ENCODE measurements at regions not wholly inside any gene's neighbourhood (a gene's known extent, or its start where the extent isn't known, plus 50 kb on each side); places are given as distances from the start of the nearest gene placed in this dataset.

- H3K4me3 ChIP-seq (ENCODE audit: low read depth, low read length) = peak overlapping the region; percentile 49
- TF ChIP-seq CTCF (IDR thresholded peaks at IDR 0.05; ENCODE audit: insufficient read depth, low read length) = no peak
- no peak for DNase-seq (ENCODE audit: low read depth)
Observed at GRCh38 chr2:58428096-58429013, 187.2 kb upstream of the FANCL start.

- H3K4me3 ChIP-seq (ENCODE audit: low read depth, low read length) = peak overlapping the region; percentile 49
- DNase-seq (ENCODE audit: low read depth) = peak; percentile 22
- TF ChIP-seq CTCF (IDR thresholded peaks at IDR 0.05; ENCODE audit: insufficient read depth, low read length) = no peak
Observed at GRCh38 chr2:58427572-58428095, 186.5 kb upstream of the FANCL start.

GRCh38 chr2:58425368-58425767 is 184.2 kb upstream of the FANCL start:
- H3K4me3 ChIP-seq (ENCODE audit: low read depth, low read length) = no peak overlapping the region
- no peak for TF ChIP-seq CTCF (IDR thresholded peaks at IDR 0.05; ENCODE audit: insufficient read depth, low read length)
- DNase-seq (ENCODE audit: low read depth) = no peak

GRCh38 chr2:58419983-58420382 is 178.9 kb upstream of the FANCL start:
- no peak for TF ChIP-seq CTCF (IDR thresholded peaks at IDR 0.05; ENCODE audit: insufficient read depth, low read length)
- H3K4me3 ChIP-seq (ENCODE audit: low read depth, low read length) = no peak overlapping the region
- DNase-seq (ENCODE audit: low read depth) = no peak

- H3K4me3 ChIP-seq (ENCODE audit: low read depth, low read length) = no peak overlapping the region
- no peak for DNase-seq (ENCODE audit: low read depth)
- TF ChIP-seq CTCF (IDR thresholded peaks at IDR 0.05; ENCODE audit: insufficient read depth, low read length) = no peak
Observed at GRCh38 chr2:58416696-58417095, 175.6 kb upstream of the FANCL start.

- TF ChIP-seq CTCF (IDR thresholded peaks at IDR 0.05; ENCODE audit: insufficient read depth, low read length) = no peak
- no peak for DNase-seq (ENCODE audit: low read depth)
- no peak overlapping the region for H3K4me3 ChIP-seq (ENCODE audit: low read depth, low read length)
Observed at GRCh38 chr2:58414506-58414905, 173.4 kb upstream of the FANCL start.

All from fibroblast of the aortic adventitia (primary cell).